Hepatocyte (in vitro differentiated cells): ENCODE measurements at regions not wholly inside any gene's neighbourhood (a gene's known extent, or its start where the extent isn't known, plus 50 kb on each side); places are given as distances from the start of the nearest gene placed in this dataset.

Source experiments
- CTCF ChIP-seq: fragments of 200-600 bp; sonication (generic); IDR thresholded peaks from 2 replicates; pipeline ENCODE4 v1.5.1; 2016; ENCODE audit warnings: antibody characterized with exemption, mild to moderate bottlenecking; ENCODE audit not compliant: poor library complexity
- EZH2phosphoT487 ChIP-seq: fragments of 200-600 bp; sonication (generic); IDR thresholded peaks from one replicate; pipeline ENCODE4 v1.6.1; 2018; ENCODE audit warnings: antibody characterized with exemption, mild to moderate bottlenecking, low read depth, moderate library complexity; ENCODE audit not compliant: unreplicated experiment, severe bottlenecking

GRCh38 chr4:155433636-155434360, 57.0 kb upstream of the MAP9 start:
- no peak for TF ChIP-seq CTCF
- TF ChIP-seq EZH2phosphoT487: no peak
